HG03066 (cell line): ENCODE measurements at regions not wholly inside any gene's neighbourhood (a gene's known extent, or its start where the extent isn't known, plus 50 kb on each side); places are given as distances from the start of the nearest gene placed in this dataset.
"Not testable (repeated sequence)": the region's sequence is repeated elsewhere in the genome, so short reads cannot be mapped to it uniquely, and the experiment has no call there.

ENCODE experiments used
- ATAC-seq: cut with Tn5 transposase; IDR thresholded peaks from one replicate; pipeline ENCODE4 v1.9.1; 2021; ENCODE audit warnings: low read depth; ENCODE audit not compliant: unreplicated experiment

GRCh38 chr1:195159795-195160194 is 1448.4 kb downstream of the KCNT2 start:
- ATAC-seq: not testable (repeated sequence)

GRCh38 chr1:195158091-195158490 is 1450.1 kb downstream of the KCNT2 start:
- ATAC-seq: no peak

- no peak for ATAC-seq
These were observed 1455.1 kb downstream of the KCNT2 start for GRCh38 chr1:195153107-195153506.

GRCh38 chr1:195150768-195151167 is 1457.5 kb downstream of the KCNT2 start:
- no peak for ATAC-seq

GRCh38 chr1:195141294-195141693 is 1466.9 kb downstream of the KCNT2 start:
- no peak for ATAC-seq

- no peak for ATAC-seq
These were observed 1477.6 kb downstream of the KCNT2 start for GRCh38 chr1:195130598-195130997.

- ATAC-seq: no peak
These were observed 1485.7 kb downstream of the KCNT2 start for GRCh38 chr1:195122497-195122896.

GRCh38 chr1:195113471-195113870 is 1494.8 kb downstream of the KCNT2 start:
- no peak for ATAC-seq

- ATAC-seq: no peak
These were observed 1502.5 kb downstream of the KCNT2 start for GRCh38 chr1:195105773-195106172.

GRCh38 chr1:195105281-195105680 is 1503.0 kb downstream of the KCNT2 start:
- no peak for ATAC-seq

- ATAC-seq: no peak
These were observed 1510.9 kb downstream of the KCNT2 start for GRCh38 chr1:195097316-195097715.

- ATAC-seq: no peak
These were observed 1512.2 kb downstream of the KCNT2 start for GRCh38 chr1:195096051-195096521.

GRCh38 chr1:195085196-195085595 is 1523.0 kb downstream of the KCNT2 start:
- no peak for ATAC-seq

- ATAC-seq: no peak
These were observed 1526.1 kb downstream of the KCNT2 start for GRCh38 chr1:195082183-195082582.

GRCh38 chr1:195076682-195077081 is 1531.6 kb downstream of the KCNT2 start:
- no peak for ATAC-seq

GRCh38 chr1:195075973-195076372 is 1532.3 kb downstream of the KCNT2 start:
- ATAC-seq: no peak

GRCh38 chr1:195071461-195071860 is 1536.8 kb downstream of the KCNT2 start:
- no peak for ATAC-seq

- ATAC-seq: no peak
These were observed 1542.8 kb downstream of the KCNT2 start for GRCh38 chr1:195065437-195065836.

GRCh38 chr1:195064358-195064757 is 1543.9 kb downstream of the KCNT2 start:
- no peak for ATAC-seq

- no peak for ATAC-seq
These were observed 1554.0 kb downstream of the KCNT2 start for GRCh38 chr1:195054217-195054687.

- no peak for ATAC-seq
These were observed 1554.8 kb downstream of the KCNT2 start for GRCh38 chr1:195053478-195053877.

GRCh38 chr1:195047772-195048171 is 1560.5 kb downstream of the KCNT2 start:
- ATAC-seq: no peak

- no peak for ATAC-seq
These were observed 1563.2 kb downstream of the KCNT2 start for GRCh38 chr1:195045072-195045471.
